CD4-positive, alpha-beta T cell (primary cell): ENCODE measurements at regions not wholly inside any gene's neighbourhood (a gene's known extent, or its start where the extent isn't known, plus 50 kb on each side); places are given as distances from the start of the nearest gene placed in this dataset.

Source experiments
- ATAC-seq: fragments of 200-7000 bp; cut with Tn5 transposase; one replicate; pipeline ENCODE4 v1.10.0; 2022; ENCODE audit warnings: mild to moderate bottlenecking; ENCODE audit not compliant: poor library complexity
- CTCF ChIA-PET: fragments of 350-600 bp; sonication (Branson Sonifier 250); formaldehyde crosslinking; loops from one replicate; lab custom pipeline; 2021; ENCODE audit warnings: antibody characterized with exemption, inconsistent platforms; lab: Charles Lee
- POLR2A ChIA-PET: fragments of 350-600 bp; sonication (Branson Sonifier 250); formaldehyde crosslinking; loops from one replicate; lab custom pipeline; 2021; ENCODE audit warnings: antibody characterized with exemption, inconsistent platforms; lab: Charles Lee
- DNase-seq, 14 experiments: peaks; one replicate each; pipeline ENCODE4 v3.0.0-alpha.2; 2013 to 2020; ENCODE audit warnings: mixed read lengths in 2 of 14
- H3K27ac ChIP-seq, 2 donors: one replicate each; pipeline versions ENCODE4 v1.5.1 to v1.7.0; 2013; ENCODE audit warnings: low read length in 2 of 2, low read depth in 1 of 2, mild to moderate bottlenecking in 1 of 2
- H3K27me3 ChIP-seq, 2 experiments: 1 replicate in 1 of 2; 2 replicates in 1 of 2; pipeline versions ENCODE4 v1.6.1 to v1.7.0; 2013; ENCODE audit warnings: low read length in 2 of 2, control low read depth in 1 of 2, mild to moderate bottlenecking in 1 of 2, moderate library complexity in 1 of 2; ENCODE audit not compliant: insufficient read depth in 2 of 2, control insufficient read depth in 1 of 2
- H3K36me3 ChIP-seq: one replicate; pipeline ENCODE4 v1.6.1; 2013; ENCODE audit warnings: low read length, control low read depth; ENCODE audit not compliant: insufficient read depth
- H3K4me1 ChIP-seq: one replicate; pipeline ENCODE4 v1.6.1; 2013; ENCODE audit warnings: low read length, control low read depth; ENCODE audit not compliant: insufficient read depth
- H3K4me3 ChIP-seq: one replicate; pipeline ENCODE4 v1.5.1; 2013; ENCODE audit warnings: mild to moderate bottlenecking, low read length, moderate library complexity
- H3K9me3 ChIP-seq, 2 experiments: 1 replicate in 1 of 2; 2 replicates in 1 of 2; pipeline versions ENCODE4 v1.6.1 to v1.7.0; 2013; ENCODE audit warnings: low read length in 2 of 2, mild to moderate bottlenecking in 2 of 2, control low read depth in 1 of 2, moderate library complexity in 1 of 2; ENCODE audit not compliant: control insufficient read depth in 1 of 2, insufficient read depth in 1 of 2
- H3K27ac Mint-ChIP-seq: one replicate; pipeline ENCODE4 v1.8.0; 2020; ENCODE audit warnings: mixed read lengths
- H3K27me3 Mint-ChIP-seq: one replicate; pipeline ENCODE4 v1.8.0; 2021; ENCODE audit warnings: mixed read lengths
- H3K36me3 Mint-ChIP-seq: one replicate; pipeline ENCODE4 v1.8.0; 2021; ENCODE audit warnings: low read depth, mixed read lengths
- H3K4me1 Mint-ChIP-seq: one replicate; pipeline ENCODE4 v1.8.0; 2021; ENCODE audit warnings: low read depth, mixed read lengths
- H3K4me3 Mint-ChIP-seq: one replicate; pipeline ENCODE4 v1.8.0; 2020; ENCODE audit warnings: mild to moderate bottlenecking, mixed read lengths
- H3K9me3 Mint-ChIP-seq: one replicate; pipeline ENCODE4 v1.8.0; 2020; ENCODE audit warnings: mixed read lengths
- CTCF ChIP-seq: fragments of 200-600 bp; IDR thresholded peaks from one replicate; pipeline ENCODE4 v1.8.0; 2022; ENCODE audit warnings: antibody characterized with exemption, mild to moderate bottlenecking
- intact Hi-C, 2 experiments: fragments of 100-400 bp; cut with DNase I in 1 of 2; cut with micrococcal nuclease in 1 of 2; formaldehyde crosslinking; loops; one replicate each; pipeline versions ENCODE4 v1.15.1 to v1.9.0; 2023 to 2025; cut with DNase I, micrococcal nuclease

- ATAC-seq (no peak), DNase-seq (no peak)
- no peaks in the 10 kb centered on the region for H3K36me3 Mint-ChIP-seq
- peaks cover 0 to 3% of the 10 kb centered on the region in 2 experiments for H3K27me3 ChIP-seq
- H3K36me3 ChIP-seq: no peaks in the 10 kb centered on the region
- intact Hi-C loops: no loop called here
- H3K27ac Mint-ChIP-seq: no peak overlapping the region
- peaks cover 4% of the 10 kb centered on the region for H3K27me3 Mint-ChIP-seq
- no peaks in the 10 kb centered on the region for H3K4me1 Mint-ChIP-seq
- no peaks in the 10 kb centered on the region for H3K9me3 ChIP-seq
- no peak overlapping the region for H3K27ac ChIP-seq
- CTCF ChIA-PET: no interaction called here
- no peak overlapping the region for H3K4me3 ChIP-seq
- TF ChIP-seq CTCF: no peak
- H3K4me1 ChIP-seq: no peaks in the 10 kb centered on the region
- POLR2A ChIA-PET: no interaction called here
- no peaks in the 10 kb centered on the region for H3K9me3 Mint-ChIP-seq
- no peak overlapping the region for H3K4me3 Mint-ChIP-seq
These were observed 94.1 kb upstream of the VANGL1 start for GRCh38 chr1:115547696-115548095.

- CTCF ChIA-PET: no interaction called here
- no peak overlapping the region for H3K4me3 ChIP-seq
- no peaks in the 10 kb centered on the region for H3K36me3 Mint-ChIP-seq
- no peak overlapping the region for H3K27ac Mint-ChIP-seq
- peaks cover 4% of the 10 kb centered on the region for H3K27me3 Mint-ChIP-seq
- no peak for ATAC-seq
- no peak overlapping the region for H3K4me3 Mint-ChIP-seq
- H3K4me1 ChIP-seq: no peaks in the 10 kb centered on the region
- POLR2A ChIA-PET: no interaction called here
- no peak overlapping the region for H3K27ac ChIP-seq
- DNase-seq: no peak
- no peaks in the 10 kb centered on the region for H3K4me1 Mint-ChIP-seq
- no peaks in the 10 kb centered on the region for H3K9me3 ChIP-seq
- H3K27me3 ChIP-seq: no peaks in the 10 kb centered on the region
- TF ChIP-seq CTCF: no peak
- H3K9me3 Mint-ChIP-seq: no peaks in the 10 kb centered on the region
- intact Hi-C loops: no loop called here
- H3K36me3 ChIP-seq: no peaks in the 10 kb centered on the region
These were observed 94.9 kb upstream of the VANGL1 start for GRCh38 chr1:115546846-115547245.

- ChIA-PET POLR2A (no interaction called here), CTCF (no interaction called here)
- Mint-ChIP-seq H3K27me3 (peaks cover 4% of the 10 kb centered on the region), H3K9me3 (no peaks in the 10 kb centered on the region), H3K4me1 (no peaks in the 10 kb centered on the region), H3K4me3 (no peak overlapping the region), H3K36me3 (no peaks in the 10 kb centered on the region), H3K27ac (no peak overlapping the region)
- Histone ChIP-seq H3K4me1 (no peaks in the 10 kb centered on the region), H3K9me3 (no peaks in the 10 kb centered on the region), H3K27ac (no peak overlapping the region), H3K27me3 (no peaks in the 10 kb centered on the region), H3K36me3 (no peaks in the 10 kb centered on the region), H3K4me3 (no peak overlapping the region)
- no peak for ATAC-seq
- peak in 1 of 14 experiments; percentile 5 for DNase-seq
- no peak for TF ChIP-seq CTCF
- intact Hi-C loops: no loop called here
These were observed 95.7 kb upstream of the VANGL1 start for GRCh38 chr1:115545791-115546733.
